ENCODE measurements at regions not wholly inside any gene's neighbourhood (a gene's known extent, or its start where the extent isn't known, plus 50 kb on each side); places are given as distances from the start of the nearest gene placed in this dataset.

- H3K4me1 ChIP-seq: peaks cover 23% of the 10 kb centered on the region
- intact Hi-C loops (cut with DNase I): no loop called here
- TF ChIP-seq CTCF (IDR thresholded peaks at IDR 0.05): peak; percentile 43
- no peaks in the 10 kb centered on the region for H3K36me3 ChIP-seq
- no peak for DNase-seq
- H3K9me3 ChIP-seq: no peaks in the 10 kb centered on the region
- no peaks in the 10 kb centered on the region for H3K27me3 ChIP-seq
- peak; percentile 63 for ATAC-seq
- no peak overlapping the region for H3K27ac ChIP-seq
- H3K4me3 ChIP-seq: no peak overlapping the region
Measured at GRCh38 chr18:22846088-22846683, 86.9 kb upstream of the RBBP8 start.

GRCh38 chr18:22846697-22847096 is 86.4 kb upstream of the RBBP8 start:
- Histone ChIP-seq H3K4me1 (peaks cover 23% of the 10 kb centered on the region), H3K27ac (no peak overlapping the region), H3K4me3 (no peak overlapping the region), H3K36me3 (no peaks in the 10 kb centered on the region), H3K27me3 (no peaks in the 10 kb centered on the region), H3K9me3 (no peaks in the 10 kb centered on the region)
- ATAC-seq (no peak), DNase-seq (no peak)
- intact Hi-C loops (cut with DNase I): no loop called here
- no peak for TF ChIP-seq CTCF (IDR thresholded peaks at IDR 0.05)

GRCh38 chr18:22847392-22847791 is 85.7 kb upstream of the RBBP8 start:
- intact Hi-C loops (cut with DNase I): no loop called here
- no peak for DNase-seq
- Histone ChIP-seq H3K9me3 (no peaks in the 10 kb centered on the region), H3K4me1 (peaks cover 23% of the 10 kb centered on the region), H3K27me3 (no peaks in the 10 kb centered on the region), H3K4me3 (no peak overlapping the region), H3K27ac (no peak overlapping the region), H3K36me3 (no peaks in the 10 kb centered on the region)
- no peak for TF ChIP-seq CTCF (IDR thresholded peaks at IDR 0.05)
- ATAC-seq: no peak

GRCh38 chr18:22847867-22848451 is 85.2 kb upstream of the RBBP8 start:
- H3K4me3 ChIP-seq: no peak overlapping the region
- TF ChIP-seq CTCF (IDR thresholded peaks at IDR 0.05): no peak
- H3K4me1 ChIP-seq: peaks cover 23% of the 10 kb centered on the region
- intact Hi-C loops (cut with DNase I): no loop called here
- H3K9me3 ChIP-seq: no peaks in the 10 kb centered on the region
- H3K36me3 ChIP-seq: no peaks in the 10 kb centered on the region
- H3K27ac ChIP-seq: no peak overlapping the region
- ATAC-seq (no peak), DNase-seq (no peak)
- H3K27me3 ChIP-seq: no peaks in the 10 kb centered on the region

GRCh38 chr18:22848615-22849014 is 84.5 kb upstream of the RBBP8 start:
- DNase-seq: no peak
- intact Hi-C loops (cut with DNase I): no loop called here
- ATAC-seq: peak; percentile 79
- Histone ChIP-seq H3K4me1 (peaks cover 23% of the 10 kb centered on the region), H3K9me3 (no peaks in the 10 kb centered on the region), H3K27me3 (no peaks in the 10 kb centered on the region), H3K27ac (no peak overlapping the region), H3K36me3 (no peaks in the 10 kb centered on the region), H3K4me3 (no peak overlapping the region)
- no peak for TF ChIP-seq CTCF (IDR thresholded peaks at IDR 0.05)

Measured in upper lobe of right lung (tissue), 1 donor.